Uterus (tissue), 3 donors: ENCODE measurements at regions not wholly inside any gene's neighbourhood (a gene's known extent, or its start where the extent isn't known, plus 50 kb on each side); places are given as distances from the start of the nearest gene placed in this dataset.
A peak's percentile ranks its signal among the peaks of the same experiment; 100 is the strongest.

ENCODE experiments used
- DNase-seq, 2 donors: peaks; one replicate each; pipeline ENCODE4 v3.0.0-alpha.2; 2019 to 2020
- H3K27ac ChIP-seq, 2 donors: fragments of 200-600 bp; sonication (generic); 1 replicate in 1 of 2; 2 replicates in 1 of 2; pipeline ENCODE4 v1.5.1; 2016 to 2018
- H3K27me3 ChIP-seq, 2 donors: fragments of 200-600 bp; sonication (generic); one replicate each; pipeline ENCODE4 v1.5.1; 2018 to 2019; ENCODE audit warnings: control low read depth in 1 of 2
- H3K36me3 ChIP-seq, 2 donors: fragments of 200-600 bp; sonication (generic); one replicate each; pipeline ENCODE4 v1.5.1; 2019; ENCODE audit warnings: control low read depth in 1 of 2
- H3K4me1 ChIP-seq, 2 donors: fragments of 200-600 bp; sonication (generic); one replicate each; pipeline ENCODE4 v1.5.1; 2018 to 2019; ENCODE audit warnings: control low read depth in 1 of 2
- H3K4me3 ChIP-seq, 2 donors: fragments of 200-600 bp; sonication (generic); 1 replicate in 1 of 2; 2 replicates in 1 of 2; pipeline ENCODE4 v1.5.1; 2018 to 2019; ENCODE audit warnings: mild to moderate bottlenecking in 1 of 2
- H3K9me3 ChIP-seq, 2 donors: fragments of 200-600 bp; sonication (generic); one replicate each; pipeline ENCODE4 v1.5.1; 2019; ENCODE audit warnings: control low read depth in 1 of 2
- POLR2A ChIP-seq, 2 donors: fragments of 450-650 bp; IDR thresholded peaks; one replicate each; pipeline ENCODE4 v1.6.1; 2016; ENCODE audit warnings: antibody characterized with exemption in 2 of 2, mild to moderate bottlenecking in 1 of 2, moderate library complexity in 1 of 2
- intact Hi-C: fragments of 100-400 bp; cut with DNase I; formaldehyde crosslinking; loops from one replicate; pipeline ENCODE4 v1.15.1; 2023; ENCODE audit warnings: low total_unique reads
- TF ChIP-seq, protein P1 (sequence below), 4 experiments: fragments of 200-600 bp in 2 of 4; fragments of 450-650 bp in 2 of 4; sonication (generic) in 2 of 4; IDR thresholded peaks; one replicate each; pipeline ENCODE4 v1.5.1; 2016 to 2019; ENCODE audit warnings: antibody characterized with exemption in 4 of 4, mild to moderate bottlenecking in 2 of 4, moderate library complexity in 1 of 4
- donor health status: DM: yes; HTN: yes; CAD: no.

DNA sequence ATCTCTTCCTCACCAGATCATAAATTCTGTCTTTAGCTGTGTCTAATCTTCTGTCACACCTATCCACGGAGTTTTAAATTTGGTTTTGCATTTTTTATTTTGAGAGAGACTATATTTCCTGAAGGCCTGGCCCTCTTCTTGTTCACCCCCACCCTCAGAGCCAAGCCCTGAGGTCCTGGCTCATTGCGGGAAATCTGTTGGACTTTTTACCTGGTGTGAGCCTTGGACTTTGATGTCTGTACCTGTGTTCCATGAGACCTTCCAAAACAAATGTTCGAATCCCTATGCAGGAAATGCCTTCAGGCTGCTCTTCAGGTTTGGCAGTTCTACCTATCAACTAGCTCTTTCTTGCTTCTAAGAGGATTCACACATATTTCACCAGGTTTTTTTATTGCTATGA, 175.2 kb upstream of the GRB10 start:
- DNase-seq = no peak
- intact Hi-C loops = no loop called here
- no peaks in the 10 kb centered on the region for H3K9me3 ChIP-seq
- H3K27ac ChIP-seq = no peak overlapping the region
- H3K27me3 ChIP-seq = no peaks in the 10 kb centered on the region
- H3K4me1 ChIP-seq = no peaks in the 10 kb centered on the region
- H3K4me3 ChIP-seq = no peak overlapping the region
- no peak for TF ChIP-seq POLR2A (IDR thresholded peaks at IDR 0.05)
- TF ChIP-seq, protein P1, sequence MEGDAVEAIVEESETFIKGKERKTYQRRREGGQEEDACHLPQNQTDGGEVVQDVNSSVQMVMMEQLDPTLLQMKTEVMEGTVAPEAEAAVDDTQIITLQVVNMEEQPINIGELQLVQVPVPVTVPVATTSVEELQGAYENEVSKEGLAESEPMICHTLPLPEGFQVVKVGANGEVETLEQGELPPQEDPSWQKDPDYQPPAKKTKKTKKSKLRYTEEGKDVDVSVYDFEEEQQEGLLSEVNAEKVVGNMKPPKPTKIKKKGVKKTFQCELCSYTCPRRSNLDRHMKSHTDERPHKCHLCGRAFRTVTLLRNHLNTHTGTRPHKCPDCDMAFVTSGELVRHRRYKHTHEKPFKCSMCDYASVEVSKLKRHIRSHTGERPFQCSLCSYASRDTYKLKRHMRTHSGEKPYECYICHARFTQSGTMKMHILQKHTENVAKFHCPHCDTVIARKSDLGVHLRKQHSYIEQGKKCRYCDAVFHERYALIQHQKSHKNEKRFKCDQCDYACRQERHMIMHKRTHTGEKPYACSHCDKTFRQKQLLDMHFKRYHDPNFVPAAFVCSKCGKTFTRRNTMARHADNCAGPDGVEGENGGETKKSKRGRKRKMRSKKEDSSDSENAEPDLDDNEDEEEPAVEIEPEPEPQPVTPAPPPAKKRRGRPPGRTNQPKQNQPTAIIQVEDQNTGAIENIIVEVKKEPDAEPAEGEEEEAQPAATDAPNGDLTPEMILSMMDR (IDR thresholded peaks at IDR 0.05) = no peak
- H3K36me3 ChIP-seq = no peaks in the 10 kb centered on the region

DNA sequence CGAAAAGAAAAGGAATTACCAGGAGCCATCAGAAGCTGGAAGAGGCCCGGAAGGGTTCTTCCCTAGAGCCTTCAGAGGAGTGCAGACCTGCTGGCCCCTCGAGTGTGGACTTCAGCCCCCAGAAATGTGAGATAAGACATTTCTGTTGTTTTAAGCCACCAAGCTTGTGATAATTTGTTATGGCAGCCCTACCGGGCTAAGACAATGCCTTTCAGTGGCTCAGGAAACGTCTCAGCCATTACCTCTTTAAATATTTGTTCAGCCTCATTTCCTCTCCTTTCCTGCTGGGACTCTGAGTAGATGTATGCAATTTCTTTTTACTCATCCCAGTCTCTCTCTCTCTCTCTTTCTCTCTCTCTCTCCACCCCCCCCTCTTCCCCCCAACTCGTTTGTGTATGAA, 174.7 kb upstream of the GRB10 start:
- DNase-seq = no peak
- no peaks in the 10 kb centered on the region for H3K4me1 ChIP-seq
- no peaks in the 10 kb centered on the region for H3K27me3 ChIP-seq
- TF ChIP-seq POLR2A (IDR thresholded peaks at IDR 0.05) = no peak
- TF ChIP-seq, protein P1 (IDR thresholded peaks at IDR 0.05) = no peak
- H3K36me3 ChIP-seq = no peaks in the 10 kb centered on the region
- no peaks in the 10 kb centered on the region for H3K9me3 ChIP-seq
- no peak overlapping the region for H3K27ac ChIP-seq
- intact Hi-C loops = no loop called here
- no peak overlapping the region for H3K4me3 ChIP-seq

DNA sequence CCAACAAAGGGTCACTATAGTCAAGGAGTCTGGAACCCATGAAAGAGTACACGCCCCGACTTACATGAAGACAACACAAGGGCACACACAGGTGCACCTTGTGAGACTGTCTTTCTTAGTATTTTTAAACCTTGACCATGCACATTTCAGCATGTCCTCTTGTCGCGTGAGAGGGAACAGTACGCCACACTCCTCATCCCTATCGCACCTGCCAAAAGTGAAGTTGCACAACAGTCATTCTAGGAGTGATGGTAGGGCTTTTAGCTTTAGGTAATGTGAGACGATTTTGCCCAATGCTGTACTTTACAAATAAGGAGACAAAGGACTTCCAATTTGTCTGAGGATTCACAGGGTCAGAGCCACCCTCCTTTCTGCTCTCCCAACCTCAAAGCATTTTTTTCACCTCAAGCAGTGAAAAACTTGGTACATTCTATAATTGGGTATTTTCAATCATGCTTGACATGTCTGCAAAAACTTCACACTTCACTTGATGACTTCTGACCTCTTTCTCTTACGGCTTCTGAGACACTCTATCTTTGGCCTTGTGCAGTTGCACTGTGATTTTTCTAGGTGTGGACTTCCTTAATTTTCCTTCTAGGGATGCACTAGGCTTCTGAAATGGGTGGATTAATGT, 173.9 kb upstream of the GRB10 start:
- TF ChIP-seq POLR2A (IDR thresholded peaks at IDR 0.05) = no peak
- TF ChIP-seq, protein P1 (IDR thresholded peaks at IDR 0.05) = no peak
- no peak for DNase-seq
- intact Hi-C loops = no loop called here
- no peaks in the 10 kb centered on the region for H3K36me3 ChIP-seq
- H3K9me3 ChIP-seq = no peaks in the 10 kb centered on the region
- H3K27me3 ChIP-seq = no peaks in the 10 kb centered on the region
- H3K4me3 ChIP-seq = no peak overlapping the region
- no peak overlapping the region for H3K27ac ChIP-seq
- no peaks in the 10 kb centered on the region for H3K4me1 ChIP-seq

DNA sequence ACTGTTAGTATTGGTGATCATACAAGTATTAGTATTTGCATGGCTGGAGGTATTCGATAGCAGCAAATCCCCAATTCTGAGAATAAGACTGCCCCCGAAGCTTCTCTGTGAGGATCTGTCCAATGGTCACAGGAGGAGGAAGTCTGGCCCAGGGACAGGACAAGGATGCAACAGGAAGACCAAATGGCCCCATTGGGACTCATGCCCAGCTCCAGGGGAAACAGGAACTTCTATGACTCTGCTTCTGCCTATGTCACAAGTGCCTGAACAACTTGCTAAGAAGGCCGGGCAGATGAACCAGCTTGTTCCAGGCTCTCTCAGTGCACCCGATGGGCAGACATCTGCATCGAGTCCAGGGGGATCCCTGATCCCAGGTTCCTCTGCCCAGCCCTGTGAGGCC, 172.0 kb upstream of the GRB10 start:
- Histone ChIP-seq H3K9me3 (no peaks in the 10 kb centered on the region), H3K4me3 (no peak overlapping the region), H3K27me3 (no peaks in the 10 kb centered on the region), H3K27ac (no peak overlapping the region), H3K4me1 (no peaks in the 10 kb centered on the region), H3K36me3 (no peaks in the 10 kb centered on the region)
- TF ChIP-seq POLR2A (IDR thresholded peaks at IDR 0.05) = no peak
- TF ChIP-seq, protein P1 (IDR thresholded peaks at IDR 0.05) = no peak
- intact Hi-C loops = no loop called here
- peak in 1 of 2 donors; percentile 29 for DNase-seq

DNA sequence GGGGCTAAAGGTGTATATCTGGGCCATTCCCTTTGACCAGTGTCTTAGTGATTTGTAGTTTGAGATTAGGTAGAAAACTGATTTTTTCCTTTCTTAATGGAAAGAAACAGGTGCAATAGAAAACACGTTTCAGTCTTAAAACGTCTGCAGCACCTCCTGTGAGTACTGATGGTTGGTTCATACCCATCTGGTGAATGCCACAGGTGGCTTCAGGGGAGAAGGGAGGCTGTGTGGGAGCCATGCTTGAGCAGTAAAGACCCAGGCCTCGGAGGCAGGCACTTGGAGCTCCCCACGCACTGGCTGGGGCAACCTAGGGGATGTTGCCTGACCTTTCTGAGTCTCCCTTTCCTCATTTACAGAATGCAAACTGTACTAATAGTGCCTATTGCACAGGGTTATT, 171.5 kb upstream of the GRB10 start:
- H3K9me3 ChIP-seq = no peaks in the 10 kb centered on the region
- H3K27ac ChIP-seq = no peak overlapping the region
- TF ChIP-seq, protein P1 (IDR thresholded peaks at IDR 0.05) = no peak
- TF ChIP-seq POLR2A (IDR thresholded peaks at IDR 0.05) = no peak
- no peak for DNase-seq
- intact Hi-C loops = no loop called here
- no peak overlapping the region for H3K4me3 ChIP-seq
- no peaks in the 10 kb centered on the region for H3K27me3 ChIP-seq
- H3K36me3 ChIP-seq = no peaks in the 10 kb centered on the region
- no peaks in the 10 kb centered on the region for H3K4me1 ChIP-seq
